RCC 7860 (cell line): ENCODE measurements at regions not wholly inside any gene's neighbourhood (a gene's known extent, or its start where the extent isn't known, plus 50 kb on each side); places are given as distances from the start of the nearest gene placed in this dataset.
"Not testable (repeated sequence)": the region's sequence is repeated elsewhere in the genome, so short reads cannot be mapped to it uniquely, and the experiment has no call there.

Experiments
- DNase-seq: peaks from one replicate; pipeline ENCODE4 v3.0.0-alpha.2; 2015; ENCODE audit warnings: low spot score
- FAIRE-seq: peaks from 2 replicates; lab custom pipeline; 2012; peaks lifted over from hg19 to GRCh38; lab: Jason Lieb, UNC

DNA sequence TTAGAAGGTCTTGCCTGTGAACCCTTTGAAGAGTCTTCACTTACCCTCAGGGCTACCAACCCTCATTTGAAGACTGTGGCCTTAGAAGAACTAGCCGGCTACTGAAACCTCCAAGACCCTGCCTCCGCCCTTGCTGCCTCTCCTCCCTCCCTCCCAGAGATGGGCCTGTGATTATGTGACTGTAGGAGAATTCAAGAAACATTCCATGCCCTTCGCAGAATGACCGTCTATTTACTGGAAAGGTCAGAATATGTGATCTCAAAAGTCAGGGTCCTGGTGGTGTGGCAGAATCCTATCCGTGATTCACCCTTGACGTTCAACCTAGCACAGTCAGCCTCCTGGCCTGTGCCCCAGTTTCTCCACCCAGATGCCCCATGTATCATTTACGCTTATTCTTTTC is 109.6 kb downstream of the CTNND1 start:
- FAIRE-seq (no peak), DNase-seq (no peak)

DNA sequence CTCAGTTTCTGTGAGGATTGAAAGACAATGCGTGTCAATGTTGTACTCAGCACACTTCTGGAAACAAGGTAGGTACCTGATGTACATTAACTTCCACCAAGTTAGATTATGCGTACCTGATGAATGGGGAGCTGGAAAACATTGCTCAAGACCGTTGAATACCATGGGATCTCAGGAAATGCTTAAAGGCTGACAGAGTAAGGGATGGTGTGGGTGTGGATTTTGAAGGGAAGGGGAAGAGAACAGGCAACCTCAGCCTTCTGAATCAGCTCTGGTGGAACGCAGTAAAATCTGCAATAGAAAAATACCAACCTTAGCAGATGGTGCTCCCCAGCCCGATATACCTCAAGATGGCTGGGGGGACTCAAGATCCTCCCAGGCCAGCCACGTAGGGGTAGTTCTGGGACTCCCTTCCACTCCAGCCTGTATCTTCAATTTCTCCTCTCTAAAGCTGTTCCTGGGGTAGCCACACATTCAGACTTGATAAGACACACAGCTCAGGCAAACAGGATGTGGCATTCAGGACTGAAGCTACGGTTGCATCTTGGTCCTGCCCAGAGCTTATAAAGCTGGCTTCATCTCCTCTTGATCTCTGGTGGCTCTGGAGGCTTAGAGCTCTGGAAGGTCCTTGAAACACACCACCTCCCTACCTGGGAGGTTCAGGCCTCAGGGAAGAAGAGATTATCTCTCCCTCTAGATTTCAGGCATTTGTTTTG is 111.8 kb downstream of the CTNND1 start:
- no peak for DNase-seq
- no peak for FAIRE-seq

DNA sequence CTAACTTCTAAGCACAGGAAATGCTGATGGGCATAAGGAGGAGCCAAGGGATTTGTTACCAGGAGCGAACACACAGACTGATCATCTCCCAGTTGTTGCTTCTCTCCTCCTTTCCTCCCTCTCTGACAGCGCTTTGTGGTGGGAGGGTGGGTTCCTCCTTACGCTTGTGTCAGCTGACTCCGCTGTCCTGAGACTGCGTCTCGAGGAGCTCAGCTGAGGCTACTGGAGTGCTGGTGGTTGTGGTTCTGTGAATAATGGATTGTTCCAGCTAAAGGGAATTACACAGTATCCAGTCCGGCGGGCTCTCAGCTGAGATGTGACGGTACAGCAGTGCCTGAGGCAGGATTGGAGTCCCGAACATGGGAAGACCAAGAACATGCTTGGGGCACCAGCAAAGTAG is 113.4 kb downstream of the CTNND1 start:
- FAIRE-seq (no peak), DNase-seq (no peak)

DNA sequence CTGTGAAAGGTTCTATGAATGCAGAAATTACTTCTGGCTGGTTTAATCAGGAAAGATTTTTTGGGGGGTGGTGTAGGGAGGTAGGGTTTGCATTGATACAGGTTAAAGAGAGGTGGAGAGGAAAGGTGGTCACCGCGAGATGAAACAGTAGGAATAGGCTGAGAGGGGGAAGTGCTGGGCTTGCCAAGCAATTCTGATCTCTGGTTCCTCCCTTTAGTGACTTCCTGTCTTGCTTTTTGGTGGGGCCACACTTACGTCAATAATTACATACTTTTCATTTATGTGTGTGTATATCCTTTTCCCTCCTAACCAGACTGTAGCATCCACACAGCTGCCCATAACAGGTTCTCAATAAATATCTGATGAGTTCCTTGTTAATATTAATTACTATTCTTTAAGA is 120.0 kb downstream of the CTNND1 start:
- FAIRE-seq (no peak), DNase-seq (no peak)

DNA sequence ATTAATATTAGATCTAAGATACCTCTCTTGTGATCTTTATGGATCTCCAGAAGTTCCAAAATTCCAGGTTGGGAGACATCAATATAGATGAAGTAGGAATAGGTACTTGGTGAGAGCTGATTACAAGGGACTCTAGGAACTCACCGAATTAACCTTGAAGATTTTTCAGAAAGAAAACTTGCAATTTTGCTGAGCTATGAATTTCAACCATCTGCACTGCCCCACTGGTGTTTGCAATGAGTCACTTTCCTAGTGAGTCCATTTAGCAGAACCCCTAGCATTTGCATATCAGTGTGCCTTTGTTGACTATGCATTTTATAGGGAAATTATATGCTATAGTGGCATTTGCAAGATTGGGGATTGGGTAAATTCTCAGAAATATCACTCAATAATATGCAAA is 122.0 kb downstream of the CTNND1 start:
- DNase-seq (no peak), FAIRE-seq (no peak)

DNA sequence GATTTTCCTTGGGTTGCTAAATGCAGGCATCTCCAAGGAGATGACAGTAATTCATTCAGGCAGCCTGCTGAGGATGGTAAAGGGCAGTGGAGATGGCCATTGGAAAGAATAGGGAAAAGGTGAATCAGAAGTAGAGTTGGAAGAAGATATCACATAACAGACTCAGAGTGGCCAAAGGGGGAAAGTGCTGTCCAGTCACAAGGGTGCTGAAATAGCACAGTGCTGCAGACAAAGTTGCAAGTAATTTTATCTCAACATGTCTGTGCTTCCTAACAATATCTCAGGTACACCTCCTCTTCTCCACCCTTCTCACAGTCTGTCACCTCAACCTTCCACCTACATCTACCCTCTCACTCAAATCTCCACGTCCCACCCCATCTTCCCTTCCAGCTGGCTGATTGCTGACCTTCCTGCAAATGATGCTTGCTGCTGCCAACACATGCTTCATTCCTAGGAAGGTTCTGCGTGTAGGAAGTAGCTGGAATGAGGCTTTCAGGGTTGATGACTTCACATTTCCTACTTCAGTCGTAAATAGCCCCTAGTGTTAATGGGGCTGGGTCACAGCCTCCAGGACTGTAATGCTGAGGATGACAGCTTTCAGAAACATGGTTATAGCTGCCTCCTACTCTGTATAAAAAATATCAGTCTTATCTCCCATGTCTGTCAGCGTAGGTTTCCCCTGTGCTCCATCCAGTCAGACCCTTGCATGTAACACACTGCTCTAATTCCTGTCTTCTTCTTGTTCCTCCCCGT is 123.9 kb downstream of the CTNND1 start:
- no peak for FAIRE-seq
- no peak for DNase-seq

DNA sequence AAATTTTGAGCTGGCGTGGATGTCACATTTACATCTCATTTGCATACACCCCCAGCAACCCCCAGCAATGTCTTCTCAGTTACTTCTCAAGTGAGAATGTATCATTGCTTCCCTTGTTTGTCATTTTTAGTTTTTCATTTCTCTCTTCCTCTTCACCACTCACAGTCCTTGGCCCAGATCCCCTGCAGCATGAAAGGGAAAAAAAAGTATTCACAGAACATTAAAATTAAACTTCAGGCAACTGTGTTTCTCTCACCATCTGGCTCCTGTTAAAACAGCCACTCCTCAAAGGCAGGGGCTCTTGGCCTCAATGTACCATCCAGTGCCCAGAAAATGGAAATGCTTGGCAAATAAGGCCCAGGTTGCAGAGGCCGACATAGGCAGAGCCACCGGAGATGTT is 126.8 kb downstream of the CTNND1 start:
- no peak for FAIRE-seq

DNA sequence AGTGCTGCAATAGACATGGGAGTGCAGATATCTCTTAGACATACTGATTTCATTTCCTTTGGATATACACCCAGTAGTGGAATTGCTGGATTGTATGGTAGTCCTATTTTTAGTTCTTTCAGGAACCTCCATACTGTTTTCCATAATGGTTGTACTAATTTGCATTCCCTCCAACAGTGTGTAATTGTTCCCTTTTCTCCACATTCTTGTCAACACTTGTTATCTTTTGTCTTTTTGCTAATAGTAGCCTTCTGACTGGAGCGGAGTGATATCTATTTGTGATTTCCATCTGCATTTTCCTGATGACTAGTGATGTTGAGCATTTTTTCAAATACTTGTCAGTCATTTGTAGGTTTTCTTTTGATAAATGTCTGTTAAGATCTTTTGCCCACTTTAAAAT is 128.9 kb downstream of the CTNND1 start:
- no peak for FAIRE-seq
- no peak for DNase-seq

More for the DNA sequence above, 126.8 kb downstream of the CTNND1 start:
- DNase-seq: no peak

DNA sequence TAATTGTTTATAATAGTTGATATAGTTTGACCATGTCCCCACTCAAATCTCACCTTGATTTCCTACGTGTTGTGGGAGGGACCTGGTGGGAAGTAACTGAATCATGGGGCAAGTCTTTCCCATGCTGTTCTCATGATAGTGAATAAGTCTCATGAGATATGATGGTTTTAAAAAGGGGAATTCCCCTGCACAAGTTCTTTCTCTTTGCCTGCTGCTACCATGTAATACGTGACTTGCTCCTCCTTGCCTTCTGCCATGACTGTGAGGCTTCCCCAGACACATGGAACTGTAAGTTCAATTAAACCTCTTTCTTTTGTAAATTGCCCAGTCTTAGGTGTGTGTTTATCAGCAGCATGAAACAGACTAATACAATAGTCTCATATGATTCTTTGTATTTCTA is 130.5 kb upstream of the OR9Q1 start:
- DNase-seq, FAIRE-seq: not testable (repeated sequence)

DNA sequence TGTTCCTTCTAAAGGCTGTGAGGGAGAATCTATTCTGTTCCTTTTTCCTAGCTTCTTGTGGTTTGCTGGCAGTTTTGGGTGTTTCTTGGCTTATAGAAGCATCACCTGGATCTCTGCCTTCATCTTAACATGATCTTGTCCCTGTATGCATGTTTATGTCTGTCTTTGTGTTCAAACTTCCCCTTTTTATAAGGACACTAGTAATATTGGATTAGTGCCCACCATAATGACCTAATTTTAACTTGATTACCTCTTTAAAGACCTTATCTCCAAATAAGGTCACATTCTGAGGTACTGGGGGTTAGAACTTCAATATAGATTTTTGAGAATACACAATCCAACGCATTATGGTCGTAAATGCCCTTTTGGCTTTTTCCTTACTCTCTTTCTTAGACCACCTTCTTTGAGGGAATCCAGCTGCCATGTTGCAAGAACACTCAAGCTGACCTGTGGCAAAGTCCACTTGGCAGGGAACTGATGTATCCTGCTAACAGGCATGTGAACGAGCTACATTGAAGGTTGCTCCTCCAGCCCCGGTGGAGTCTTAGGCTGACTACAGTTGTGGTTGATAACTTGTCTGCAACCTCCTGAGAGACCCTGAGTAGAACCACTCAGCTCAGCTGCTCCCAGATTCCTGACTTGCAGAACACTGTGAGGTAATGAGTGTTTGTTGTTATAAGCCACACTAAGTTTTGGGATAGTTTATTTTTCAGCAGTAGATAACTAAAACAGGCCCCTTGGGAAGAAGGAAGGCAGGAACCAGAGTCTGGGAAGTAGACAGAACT is 127.1 kb upstream of the OR9Q1 start:
- DNase-seq (no peak), FAIRE-seq (no peak)

DNA sequence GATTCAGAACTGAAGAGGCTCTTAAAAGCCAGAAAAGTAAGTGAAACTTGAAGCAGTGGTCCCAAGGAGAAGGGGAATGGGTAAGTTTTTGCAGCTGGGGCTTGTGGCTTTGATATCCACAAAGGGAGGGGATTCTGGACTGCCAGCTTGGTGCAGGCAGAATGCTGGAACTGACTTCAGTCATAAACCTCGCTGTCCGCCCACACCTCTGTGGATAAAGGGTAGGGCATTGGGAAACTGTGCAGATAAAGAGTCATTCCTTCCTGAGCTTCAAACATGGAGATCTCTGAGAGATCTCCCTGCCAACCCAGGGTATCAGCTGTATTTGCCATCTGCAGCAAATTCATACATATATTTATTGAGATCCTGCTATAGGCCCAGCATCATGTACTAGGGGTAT is 124.3 kb upstream of the OR9Q1 start:
- FAIRE-seq (no peak), DNase-seq (no peak)

DNA sequence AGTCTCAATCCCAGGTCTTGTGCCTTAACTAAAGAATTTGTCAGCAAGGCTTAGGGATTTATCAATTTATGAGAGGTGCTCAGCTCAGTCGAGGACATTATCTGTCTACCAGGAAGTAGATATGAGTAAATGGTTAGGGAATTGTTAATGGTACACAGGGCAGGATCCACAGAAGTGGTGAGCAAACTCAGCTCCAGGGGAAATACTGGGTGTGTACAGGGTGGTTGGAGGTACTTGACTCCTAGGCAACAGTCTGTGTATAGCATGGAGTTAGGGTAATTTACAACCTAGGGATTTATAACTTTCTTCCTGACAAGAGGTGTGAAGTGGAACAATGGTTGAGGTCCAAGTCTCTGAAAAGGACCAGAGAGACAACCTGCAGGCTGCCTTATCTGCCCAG is 123.4 kb upstream of the OR9Q1 start:
- DNase-seq: no peak
- no peak for FAIRE-seq

DNA sequence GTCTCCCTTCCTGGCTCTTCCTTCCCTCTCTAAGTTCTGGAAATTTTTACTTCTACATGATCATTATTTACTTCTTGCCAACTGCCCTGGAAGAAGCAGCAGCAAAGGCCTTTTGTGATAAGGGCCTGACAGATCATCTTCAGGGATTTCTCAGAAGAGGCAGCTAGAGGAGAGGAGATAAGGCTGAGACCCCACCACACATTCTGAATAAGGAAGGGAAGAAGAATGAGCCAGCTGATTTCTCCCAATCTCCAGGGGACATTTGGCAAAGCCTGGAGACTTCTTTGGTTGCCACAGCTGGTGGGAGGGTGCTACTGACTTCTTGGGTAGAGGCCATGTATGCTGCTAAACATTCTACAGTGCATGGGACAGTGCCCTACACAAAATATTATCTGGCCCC is 122.4 kb upstream of the OR9Q1 start:
- no peak for FAIRE-seq
- DNase-seq: no peak

DNA sequence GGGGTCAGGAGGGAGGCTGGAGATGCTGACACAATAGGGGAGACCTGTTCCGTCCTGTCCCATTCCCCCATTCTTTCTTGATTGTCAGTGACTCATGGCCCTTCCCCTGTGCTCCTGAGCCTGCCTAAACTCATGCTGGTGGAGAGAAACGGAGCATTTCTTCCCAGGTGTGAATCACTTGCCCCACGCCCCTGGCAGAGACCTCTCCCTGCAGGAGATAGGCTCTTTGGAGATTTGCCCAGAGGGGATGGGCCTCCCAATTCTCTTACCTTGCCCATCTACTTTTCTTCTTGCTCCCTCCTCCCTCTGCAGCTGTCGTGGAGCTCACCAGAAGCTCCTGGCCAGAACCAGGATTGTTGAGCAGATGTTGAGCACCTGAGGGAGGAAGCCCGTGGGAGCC is 121.9 kb upstream of the OR9Q1 start:
- DNase-seq (no peak), FAIRE-seq (no peak)

DNA sequence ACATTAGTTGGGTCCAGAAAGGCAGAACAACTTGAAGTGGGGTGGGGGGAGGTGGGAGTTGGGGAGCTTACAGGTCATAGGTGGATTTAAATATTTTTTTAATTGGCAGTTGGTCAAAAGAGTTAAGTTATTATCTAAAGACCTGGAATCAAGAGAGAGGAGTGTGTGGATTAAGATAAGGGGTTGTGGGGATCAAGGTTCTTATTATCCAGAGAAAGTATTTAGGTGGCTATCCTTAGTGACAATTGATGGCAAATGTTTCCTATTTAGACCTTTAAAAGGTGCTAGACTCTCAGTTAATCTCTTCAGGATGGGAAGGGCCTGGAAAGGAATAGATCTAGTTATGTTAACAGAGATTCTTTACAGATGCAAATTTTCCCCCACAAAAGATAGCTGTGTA is 120.7 kb upstream of the OR9Q1 start:
- no peak for DNase-seq
- no peak for FAIRE-seq

DNA sequence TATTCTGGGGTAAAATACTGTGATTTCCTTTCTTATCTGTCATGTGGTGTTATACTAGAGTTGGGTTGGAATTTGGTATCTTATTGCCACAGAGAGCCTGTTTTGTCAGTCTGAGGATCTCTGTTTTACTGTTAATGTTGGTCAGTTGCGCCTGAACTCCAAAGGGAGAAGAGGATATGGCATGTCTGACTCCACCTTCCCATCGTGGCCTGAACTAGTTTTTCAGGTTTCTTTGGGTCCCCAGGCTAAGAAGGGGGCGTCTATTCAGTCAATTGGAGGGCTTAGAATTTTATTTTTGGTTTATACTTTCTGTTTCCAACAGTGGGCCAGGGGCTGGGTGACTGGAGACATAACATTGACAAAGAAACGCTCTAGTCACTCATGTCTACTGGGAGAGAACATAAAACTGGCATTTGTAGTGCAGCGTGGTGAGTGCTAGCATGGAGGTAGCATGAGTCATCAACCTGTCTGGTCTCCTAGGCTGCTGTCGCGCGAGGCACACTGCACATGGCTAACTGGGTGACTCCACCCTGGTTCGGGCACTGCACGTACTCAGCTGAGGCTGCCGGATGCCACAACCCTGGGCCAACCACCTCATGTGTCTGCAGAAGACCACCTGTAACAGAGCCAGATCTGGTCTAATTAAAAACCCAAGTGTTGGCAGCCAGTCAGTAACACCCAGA is 120.1 kb upstream of the OR9Q1 start:
- FAIRE-seq (peak; percentile 75), DNase-seq (peak; percentile 87)

DNA sequence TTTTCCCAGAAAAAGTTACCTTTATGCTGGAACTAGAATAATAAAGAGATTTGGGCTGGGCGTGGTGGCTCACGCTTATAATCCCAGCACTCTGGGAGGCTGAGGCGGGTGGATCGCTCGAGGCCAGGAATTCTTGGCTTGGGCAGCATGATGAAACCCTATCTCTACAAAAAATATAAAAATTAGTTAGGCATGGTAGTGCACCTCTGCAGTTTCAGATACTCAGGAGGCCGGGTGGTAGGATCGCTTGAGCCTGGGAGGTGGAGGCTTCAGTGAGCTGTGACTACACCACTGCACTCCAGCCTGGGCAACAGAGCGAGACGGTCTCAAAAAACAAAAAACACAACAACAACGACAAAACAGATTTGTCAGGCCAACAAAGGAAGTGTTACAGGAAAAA is 119.3 kb upstream of the OR9Q1 start:
- FAIRE-seq: no peak

DNA sequence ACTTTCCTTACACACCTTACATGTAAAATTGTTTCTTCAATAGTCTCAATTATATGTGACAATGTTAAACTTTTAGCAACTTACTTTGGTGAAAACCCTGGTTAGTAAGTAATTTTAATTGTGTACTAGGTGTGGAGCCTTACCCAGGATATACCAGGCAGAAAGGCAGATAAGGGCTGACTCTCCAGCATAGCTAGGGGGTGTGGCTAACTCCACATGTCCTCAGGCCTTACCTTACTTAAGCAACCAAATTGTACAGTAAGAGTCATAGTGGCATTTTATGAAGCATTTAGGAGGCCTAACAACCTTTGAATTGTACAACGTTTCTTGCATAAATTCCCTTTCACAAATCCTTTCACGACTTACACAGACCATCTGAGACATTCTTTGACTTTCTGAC is 118.2 kb upstream of the OR9Q1 start:
- no peak for DNase-seq
- no peak for FAIRE-seq

More for the DNA sequence above, 119.3 kb upstream of the OR9Q1 start:
- no peak for DNase-seq

DNA sequence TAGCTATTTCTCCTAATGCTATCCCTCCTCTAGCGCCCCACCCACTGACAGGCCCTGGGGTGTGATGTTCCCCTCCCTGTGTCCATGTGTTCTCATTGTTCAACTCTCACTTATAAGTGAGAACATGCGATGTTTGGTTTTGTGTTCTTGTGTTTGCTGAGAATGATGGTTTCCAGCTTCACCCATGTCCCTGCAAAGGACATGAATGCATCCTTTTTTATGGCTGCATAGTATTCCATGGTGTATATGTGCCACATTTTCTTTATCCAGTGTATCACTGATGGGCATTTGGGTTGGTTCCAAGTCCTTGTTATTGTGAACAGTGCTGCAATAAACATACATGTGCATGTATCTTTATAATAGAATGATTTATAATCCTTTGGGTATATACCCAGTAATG is 115.3 kb upstream of the OR9Q1 start:
- not testable (repeated sequence) for FAIRE-seq, DNase-seq

DNA sequence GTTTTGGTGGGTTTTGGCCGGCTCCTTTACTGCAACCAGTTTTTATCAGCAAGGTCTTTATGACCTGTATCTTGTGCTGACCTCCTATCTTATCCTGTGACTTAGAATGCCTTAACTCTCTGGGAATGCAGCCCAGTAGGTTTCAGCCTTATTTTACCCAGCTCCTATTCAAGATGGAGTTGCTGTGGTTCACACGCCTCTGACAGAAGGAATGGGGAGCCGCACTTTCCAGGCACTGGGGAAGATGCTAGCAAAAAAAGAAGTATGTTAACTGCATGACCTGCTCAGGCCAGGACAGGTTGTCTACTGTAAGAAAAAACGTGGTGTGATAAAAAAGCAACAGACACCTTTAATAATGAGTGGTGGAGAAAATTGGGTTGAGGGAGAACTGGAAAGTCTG is 112.2 kb upstream of the OR9Q1 start:
- DNase-seq, FAIRE-seq: not testable (repeated sequence)
